GM21526 (cell line): ENCODE measurements at regions not wholly inside any gene's neighbourhood (a gene's known extent, or its start where the extent isn't known, plus 50 kb on each side); places are given as distances from the start of the nearest gene placed in this dataset.

Experiments
- ATAC-seq: cut with Tn5 transposase; IDR thresholded peaks from one replicate; pipeline ENCODE4 v1.9.1; 2021; ENCODE audit warnings: moderate library complexity; ENCODE audit not compliant: unreplicated experiment, low FRiP score

DNA sequence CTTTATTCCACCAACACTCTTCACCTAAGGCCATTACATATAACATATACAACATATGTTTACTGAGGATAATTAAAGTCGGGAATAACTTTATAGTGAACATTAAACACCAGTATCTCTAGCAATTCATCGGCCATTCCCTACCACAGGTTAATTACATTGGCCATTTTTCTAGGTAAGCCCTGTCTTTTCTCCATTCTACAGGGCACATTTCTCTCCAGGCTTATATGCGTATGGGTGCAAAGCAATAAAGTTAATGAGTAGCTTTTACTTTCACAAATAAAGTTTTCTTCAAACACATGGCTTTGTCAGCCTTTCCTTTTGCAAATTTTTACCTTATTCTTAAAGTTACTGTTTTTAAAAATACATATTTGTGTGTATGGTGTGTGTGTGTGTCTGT lies 111.9 kb upstream of the IQCM start:
- no peak for ATAC-seq

DNA sequence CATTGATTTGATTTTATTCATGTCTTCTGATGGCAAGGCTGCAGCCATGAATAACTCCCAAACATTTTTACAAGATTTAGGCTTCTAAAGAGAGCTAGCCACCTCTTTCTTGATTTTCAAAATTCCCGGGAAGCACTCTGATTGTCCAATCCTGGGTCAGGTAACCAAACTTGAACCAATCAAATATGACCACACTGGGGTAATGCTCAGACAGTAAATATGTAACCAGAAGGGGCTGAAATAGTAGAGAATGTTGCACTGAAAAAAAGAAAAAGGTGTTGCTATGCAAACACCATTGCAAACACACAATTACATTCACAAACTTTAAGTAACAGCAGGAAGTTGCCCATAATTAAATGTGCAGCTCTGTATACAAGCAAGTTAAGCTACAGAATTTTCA lies 112.9 kb upstream of the IQCM start:
- no peak for ATAC-seq

DNA sequence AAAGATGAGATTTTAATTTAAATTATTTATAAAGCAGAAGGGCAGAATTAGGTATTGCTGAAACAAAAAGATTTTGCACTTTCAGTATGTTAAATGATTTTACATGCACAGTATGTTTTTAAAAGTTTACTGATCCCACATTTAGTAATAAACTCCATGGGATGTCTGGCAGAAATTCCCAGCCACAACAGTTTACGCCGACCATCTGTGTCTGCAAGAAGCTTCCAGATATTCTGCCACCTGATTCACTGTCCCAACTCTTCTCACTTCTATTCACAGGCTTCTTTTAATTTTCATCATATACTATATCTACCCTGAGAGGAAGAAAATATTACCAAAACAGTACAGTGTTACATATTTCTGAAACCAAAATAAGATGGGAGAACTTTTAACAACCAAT lies 115.8 kb upstream of the IQCM start:
- ATAC-seq, result no peak

DNA sequence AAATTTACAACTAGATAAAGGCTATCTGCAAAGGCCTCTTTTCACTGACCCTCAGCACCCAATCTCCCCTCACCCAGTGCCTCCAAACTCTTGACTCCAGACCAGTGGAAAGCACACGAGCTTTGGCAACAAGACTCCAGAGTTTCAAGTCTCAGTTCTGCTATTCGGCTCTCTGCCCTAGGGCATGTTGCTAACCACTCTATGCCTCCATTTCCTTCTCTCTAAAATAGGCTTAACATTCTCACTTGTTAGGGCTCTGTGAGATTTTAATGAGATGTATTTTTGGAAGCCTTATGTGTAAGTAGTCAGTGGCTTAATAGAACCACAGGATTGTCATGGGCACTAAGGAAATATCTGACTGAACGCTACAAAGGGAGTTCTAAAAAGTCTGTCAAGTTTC lies 116.5 kb upstream of the IQCM start:
- ATAC-seq, result no peak

DNA sequence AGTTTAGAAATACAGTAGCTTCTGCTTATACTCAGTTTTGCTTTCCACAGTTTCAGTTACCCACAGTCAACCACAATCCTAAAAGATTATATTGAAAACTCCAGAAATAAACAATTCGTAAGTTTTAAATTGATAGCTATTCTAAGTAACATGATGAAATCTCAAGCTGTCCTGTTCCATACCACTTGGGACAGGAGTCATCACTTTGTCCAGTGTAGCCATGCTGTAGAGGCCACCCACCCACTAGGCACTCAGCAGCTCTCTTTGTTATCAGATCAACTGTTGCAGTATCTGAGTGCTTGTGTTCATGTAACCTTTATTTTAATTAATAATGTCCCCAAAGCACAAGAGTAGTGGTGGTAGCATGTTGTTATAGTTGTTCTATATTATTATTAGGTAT lies 117.5 kb upstream of the IQCM start:
- no peak for ATAC-seq

DNA sequence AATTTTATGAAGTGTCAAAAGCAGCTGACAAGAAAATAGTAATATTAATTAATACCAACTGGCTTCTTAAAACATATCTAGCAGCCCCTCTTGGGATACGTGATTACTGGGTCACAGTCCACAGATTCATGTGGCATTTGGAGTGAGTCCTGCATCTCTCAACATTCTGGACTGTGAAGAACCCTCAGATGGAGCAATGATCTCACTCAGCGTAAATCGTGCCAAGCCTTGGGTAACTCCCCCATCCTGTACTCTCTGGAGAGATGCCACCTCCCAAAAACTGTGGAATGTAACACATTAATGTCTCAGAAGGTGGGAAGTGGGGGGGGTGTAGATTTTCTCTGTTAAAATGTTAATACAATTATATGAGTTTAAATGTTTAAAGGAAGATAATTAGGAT lies 118.2 kb upstream of the IQCM start:
- ATAC-seq, result no peak

DNA sequence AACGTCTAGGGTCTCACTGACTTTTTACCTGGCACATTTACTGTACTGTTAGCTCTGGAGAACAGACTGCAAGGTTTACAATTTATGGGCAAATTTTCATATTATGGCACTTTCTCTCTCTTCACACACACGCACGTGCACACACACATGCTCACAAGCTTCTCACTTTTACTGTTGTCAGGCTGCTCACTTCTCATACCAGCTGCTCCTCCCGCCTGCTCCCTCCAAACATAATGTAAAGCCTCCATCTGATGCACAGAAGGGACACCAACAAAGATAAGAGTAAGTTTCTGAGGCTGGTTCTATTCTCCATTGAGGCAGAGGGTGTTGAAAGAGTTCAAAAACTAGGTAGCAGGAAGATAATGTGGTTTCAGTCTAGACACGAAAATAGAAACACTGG lies 128.9 kb upstream of the DCLK2 start:
- no peak for ATAC-seq

DNA sequence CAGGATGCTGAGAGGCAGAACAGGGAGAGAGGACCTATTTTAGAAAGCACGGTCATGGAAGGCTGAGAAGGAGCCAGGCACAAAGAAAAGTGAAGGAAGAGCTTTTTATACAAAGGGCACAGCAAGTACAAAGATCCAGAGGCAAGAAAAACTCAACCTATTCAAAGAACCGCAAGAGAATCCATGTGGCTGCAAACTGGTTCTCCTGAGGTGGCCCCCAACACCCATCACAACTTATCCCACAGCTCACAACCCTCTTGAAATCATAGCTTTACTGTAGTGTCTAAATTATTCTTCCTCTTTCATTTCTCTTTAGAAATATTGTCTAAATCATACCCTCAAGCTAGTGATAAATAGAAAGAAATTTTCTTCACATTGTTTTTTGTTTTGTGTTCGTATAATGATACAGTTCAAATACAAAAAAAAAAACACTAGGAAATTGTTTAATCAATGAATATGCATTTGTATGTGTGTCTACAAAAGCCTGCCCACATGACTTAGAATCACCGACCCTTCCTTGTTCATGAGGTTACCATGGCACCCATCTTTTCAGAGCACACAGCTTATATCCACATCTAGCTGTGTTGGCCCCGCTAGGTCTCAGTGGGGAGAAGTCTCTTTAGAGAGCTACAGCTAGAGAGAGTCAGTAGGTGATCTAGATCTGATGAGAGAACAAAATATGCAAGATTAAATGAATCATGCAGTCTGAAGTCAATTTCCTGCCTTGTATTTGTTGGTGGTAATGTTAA lies 126.9 kb upstream of the DCLK2 start:
- no peak for ATAC-seq

DNA sequence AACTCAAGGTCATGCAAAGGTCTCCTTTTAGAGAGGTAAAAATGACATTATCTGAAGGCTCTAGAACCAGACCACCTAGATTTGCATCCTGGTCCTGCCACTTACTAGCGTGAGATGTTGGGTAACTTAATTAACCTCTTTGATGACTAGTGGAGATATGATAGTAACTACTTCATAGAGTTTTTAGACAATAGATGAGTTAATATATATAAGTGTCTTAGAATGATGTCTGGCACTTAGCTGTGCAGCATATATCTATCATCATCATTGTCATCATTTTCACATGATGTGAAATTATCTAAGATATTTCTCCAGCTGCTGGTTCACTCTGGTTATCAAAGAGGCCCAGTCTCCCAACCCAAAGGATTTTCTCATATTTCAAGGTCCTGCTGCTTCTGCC lies 126.1 kb upstream of the DCLK2 start:
- ATAC-seq, result no peak

DNA sequence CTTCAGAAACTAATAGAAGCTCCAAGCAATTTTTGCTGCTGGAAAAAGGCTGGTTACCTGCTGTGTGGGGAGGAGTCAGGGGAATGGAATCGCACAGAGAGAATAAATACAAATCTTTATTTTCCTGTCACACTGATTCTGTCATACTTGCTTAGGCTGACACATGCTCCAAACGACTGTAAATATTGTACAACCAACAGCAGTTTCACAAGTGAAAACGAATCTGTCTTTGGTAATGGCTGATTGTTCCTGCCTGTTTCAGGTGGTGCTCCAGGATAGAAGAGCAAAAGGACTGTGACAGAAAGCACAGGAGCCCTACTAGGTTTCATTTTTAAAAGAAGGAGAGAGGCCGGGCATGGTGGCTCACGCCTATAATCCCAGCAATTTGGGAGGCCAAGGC lies 125.5 kb upstream of the DCLK2 start:
- ATAC-seq, result no peak

DNA sequence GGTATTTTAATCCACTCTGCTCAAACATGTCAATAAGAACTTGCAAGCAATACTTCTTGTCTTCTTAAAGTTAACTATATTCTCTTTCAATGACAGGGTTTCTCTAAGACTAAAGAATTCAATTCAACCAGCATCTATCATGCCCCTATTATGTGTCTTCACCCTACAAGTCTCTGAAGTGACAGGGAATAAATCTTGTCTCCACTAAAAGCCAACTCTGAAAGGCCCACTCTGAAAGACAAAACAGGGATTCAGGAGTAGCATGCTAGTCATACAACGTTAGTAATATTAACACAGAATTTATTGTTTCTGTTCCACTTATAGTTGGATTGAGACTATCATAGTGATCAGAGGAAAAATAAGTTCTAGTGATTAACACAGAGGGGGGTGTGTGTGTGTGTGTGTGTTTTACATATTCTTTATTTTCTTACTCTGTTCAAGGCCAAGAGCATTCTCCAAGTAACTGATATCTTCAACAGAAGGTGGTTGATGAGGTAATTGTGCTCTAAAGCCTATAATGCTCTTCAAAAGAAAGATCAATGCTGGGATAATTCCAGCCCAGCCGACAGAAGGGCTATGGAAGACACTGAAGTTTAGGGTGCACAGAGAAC lies 122.4 kb upstream of the DCLK2 start:
- ATAC-seq, result no peak

DNA sequence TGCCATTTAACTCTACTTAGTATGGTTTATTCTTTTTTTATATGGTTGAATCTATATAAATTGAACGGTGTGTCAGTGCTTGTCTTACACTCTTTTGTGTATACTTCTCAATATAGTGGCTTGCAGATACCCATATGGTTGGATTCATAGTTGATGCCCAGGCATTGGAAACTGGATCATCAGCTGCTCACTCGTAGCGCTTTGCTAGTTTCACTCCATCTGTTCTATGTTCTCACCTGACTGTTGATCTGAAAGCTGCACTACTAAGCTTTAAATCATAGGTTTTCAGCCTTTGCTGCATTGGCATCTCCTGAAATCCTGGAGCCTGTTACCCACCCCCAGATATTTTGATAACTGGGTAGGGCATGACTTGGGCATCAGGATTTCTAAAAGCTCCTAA lies 121.6 kb upstream of the DCLK2 start:
- no peak for ATAC-seq

DNA sequence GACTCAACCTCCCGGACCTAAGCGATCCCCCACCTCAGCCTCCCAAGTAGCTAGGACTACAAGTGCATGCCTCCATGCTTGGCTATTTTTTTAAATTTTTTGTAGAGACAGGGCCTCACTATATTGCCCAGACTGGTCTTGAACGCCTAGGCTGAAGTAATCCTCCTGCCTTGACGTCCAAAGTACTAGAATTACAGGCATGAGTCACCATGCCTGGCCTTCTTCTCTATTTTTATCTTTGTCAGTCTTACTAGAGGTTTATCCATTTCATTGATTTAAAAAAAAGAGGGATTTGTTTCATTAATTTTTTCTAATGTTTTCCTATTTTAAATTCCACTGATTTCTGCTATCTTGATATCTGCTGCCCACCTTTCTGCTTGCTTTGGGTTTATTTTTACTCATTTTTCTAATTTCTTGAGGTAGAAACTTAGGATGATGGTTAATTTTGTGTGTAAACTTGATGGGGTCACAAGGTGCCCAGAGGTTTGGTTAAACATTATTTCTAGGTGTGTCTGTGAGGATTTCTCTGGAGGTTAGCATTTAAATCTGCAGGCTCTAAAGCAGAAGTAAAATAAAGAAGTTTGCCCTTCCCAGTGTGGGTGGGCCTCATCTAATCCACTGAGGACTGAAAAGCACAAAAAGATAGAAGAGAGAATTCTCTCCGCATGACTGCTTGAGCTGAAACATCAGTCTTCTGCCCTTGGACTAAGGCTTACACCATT lies 116.2 kb upstream of the DCLK2 start:
- ATAC-seq, result no peak

DNA sequence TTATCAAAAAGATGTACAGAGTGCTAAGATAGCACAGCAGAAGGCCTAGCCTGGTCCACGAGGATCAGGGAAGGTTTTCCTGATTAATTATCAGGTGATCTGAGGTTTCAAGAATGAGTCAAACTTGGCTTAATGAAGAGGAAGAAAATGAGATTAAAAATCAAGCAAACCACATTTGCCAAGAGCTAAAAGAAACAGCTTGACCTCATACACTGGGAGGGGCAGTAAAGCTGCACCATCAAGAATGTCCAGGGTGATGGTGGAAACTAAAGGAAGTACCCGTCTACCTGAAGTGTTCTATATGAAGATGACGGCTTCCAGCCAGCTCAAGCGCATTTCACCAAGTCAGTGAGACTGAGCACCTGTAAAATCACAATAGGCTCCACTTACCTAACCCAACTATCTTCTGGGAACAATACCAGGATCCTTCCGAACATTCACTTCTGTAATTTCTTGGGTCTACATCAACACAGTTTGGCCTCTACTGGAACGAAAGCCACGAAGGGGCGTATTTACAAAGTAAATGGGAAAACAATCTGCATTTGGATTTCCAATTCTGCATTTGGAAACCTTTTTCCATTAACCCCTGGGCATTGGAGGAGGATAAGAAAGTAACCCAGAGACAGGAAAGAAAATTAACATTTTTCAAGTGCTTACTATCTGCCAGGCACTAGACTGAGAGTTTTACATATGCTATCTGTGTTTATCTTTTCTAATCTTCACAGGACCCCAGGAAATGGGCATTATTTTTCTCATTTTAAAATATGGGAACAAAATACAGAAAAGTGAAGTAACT lies 114.0 kb upstream of the DCLK2 start:
- no peak for ATAC-seq

DNA sequence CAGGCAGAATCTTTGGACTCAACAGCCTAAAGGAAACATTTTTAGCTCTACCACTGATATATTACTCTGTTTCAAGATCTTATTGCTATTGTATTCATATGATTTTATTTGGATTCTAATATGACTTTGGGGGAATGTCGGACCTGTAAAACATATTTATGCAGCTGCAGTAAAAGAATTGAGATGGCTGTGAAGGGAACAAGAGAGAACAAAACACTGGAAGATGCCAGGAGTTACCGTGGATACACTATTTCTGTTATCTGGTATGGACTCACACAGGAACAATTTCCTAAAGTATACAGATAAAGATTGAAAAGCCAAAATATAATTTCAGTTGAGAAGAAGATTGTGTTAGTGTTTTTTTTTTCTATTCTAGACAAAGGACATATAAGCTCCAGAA lies 113.0 kb upstream of the DCLK2 start:
- ATAC-seq, result no peak

DNA sequence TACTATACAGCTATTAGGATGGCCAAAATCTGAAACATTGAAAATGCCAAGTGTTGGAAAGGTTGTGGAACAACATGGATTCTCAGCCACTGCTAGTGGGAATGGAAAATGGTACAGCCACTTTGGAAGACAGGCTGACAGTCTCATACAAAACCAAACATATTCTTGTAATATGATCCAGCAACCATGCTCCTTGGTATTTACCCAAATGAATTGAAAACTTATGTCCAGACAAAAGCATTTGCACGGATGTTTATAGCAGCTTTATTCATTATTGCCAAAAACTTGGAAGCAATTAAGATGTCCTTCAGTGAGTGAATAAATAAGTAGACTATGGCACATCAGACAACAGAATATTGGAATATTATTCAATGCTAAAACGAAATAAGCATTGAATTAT lies 105.8 kb upstream of the DCLK2 start:
- ATAC-seq, result no peak

DNA sequence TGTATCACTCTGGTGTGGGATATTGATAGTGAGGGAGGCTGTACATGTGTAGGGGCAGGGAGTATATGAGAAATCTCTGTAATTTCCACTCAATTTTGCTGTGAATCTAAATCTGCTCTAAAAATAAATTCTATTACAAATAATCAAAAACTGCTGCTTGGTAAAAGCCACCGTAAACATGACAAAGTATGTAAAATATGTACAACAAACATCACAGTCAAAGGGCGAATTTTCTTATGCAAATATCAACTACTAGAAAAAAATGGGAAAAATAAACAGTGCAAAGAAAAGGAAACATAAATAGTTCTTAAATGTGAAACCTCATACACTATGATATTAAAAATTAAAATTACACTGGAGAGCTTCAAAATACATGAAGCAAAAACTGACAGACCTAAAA lies 105.1 kb upstream of the DCLK2 start:
- ATAC-seq, result no peak

DNA sequence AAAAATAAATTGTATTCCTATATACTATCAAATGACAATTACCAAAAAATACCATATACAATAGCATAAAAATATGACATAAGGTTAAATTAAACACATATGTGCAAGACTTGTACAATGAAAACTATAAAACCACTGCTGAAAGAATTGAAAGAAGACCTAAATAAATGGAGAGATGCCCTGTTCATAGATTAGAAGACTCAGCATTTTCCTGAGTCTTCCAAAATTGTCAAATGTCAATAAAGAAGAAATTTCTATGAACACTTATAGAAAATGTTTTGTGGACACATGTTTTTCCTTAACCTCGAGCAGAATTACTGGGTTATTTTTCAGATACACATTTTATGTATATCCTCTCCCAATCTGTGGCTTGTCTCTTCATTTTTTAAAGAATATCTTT lies 103.1 kb upstream of the DCLK2 start:
- ATAC-seq, result no peak

DNA sequence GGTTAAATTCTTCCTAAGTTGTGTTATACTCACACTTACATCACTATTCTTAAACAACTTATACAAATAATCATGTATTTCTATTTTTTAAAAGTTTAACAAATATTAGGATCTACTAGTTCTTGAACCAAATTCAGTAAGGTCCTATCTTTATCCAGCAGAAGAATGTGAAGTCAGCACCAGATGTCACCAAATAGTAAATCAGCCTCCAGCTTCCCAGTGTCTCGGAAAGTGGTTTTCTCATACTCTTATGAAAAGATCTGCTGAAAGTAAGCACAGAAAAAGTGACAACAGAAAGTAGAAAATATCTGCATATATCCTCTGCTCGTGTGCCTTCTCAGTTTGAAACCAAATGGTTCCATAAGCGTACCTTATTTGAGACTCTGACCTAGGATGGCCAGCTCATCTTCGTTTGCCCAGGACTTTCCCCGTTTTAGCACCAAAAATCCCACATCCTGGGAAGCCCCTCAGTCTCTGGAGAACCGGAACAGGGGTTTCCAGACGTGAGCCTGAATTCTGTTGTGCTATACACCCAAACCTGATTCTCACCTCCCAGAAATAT lies 98.0 kb upstream of the DCLK2 start:
- ATAC-seq, result no peak

DNA sequence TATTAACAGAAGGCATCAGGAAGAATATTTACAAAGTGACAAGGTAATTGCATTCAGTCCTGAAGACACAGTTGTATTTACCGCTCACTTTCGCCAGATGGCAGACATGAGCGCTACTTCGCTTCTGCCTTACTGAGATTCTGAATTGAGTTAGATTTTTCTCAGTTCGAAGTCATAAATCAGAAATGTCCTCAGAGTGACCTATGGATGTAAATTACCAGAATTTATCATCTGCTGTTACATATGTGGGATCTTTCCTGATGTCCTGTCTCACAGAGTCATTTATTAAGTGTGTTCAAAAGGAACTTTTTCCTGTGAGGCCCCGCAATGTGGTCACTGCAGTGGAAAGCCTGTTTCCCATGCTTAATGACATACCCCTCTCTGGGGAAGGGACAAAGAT lies 97.3 kb upstream of the DCLK2 start:
- ATAC-seq, result peak; percentile 89

DNA sequence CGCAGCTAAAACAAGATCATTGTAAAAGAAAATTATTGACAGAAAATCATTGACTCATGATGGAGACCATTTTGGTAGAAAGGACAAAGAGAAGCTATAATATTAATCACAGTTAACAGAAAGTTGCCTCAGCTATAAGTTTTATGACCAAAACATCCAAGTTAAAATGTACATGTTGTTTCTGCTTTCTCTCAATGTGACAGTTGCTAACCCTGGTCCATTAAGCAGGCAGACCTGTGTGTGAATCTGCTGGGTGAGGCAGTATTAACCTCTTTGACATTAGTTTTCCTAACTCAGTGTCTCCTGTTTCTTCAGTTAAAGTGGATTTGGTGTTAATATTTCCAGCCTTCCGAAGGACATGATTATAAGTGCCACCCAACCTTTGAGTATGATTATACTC lies 94.8 kb upstream of the DCLK2 start:
- no peak for ATAC-seq
